ENCODE measurements at regions not wholly inside any gene's neighbourhood (a gene's known extent, or its start where the extent isn't known, plus 50 kb on each side); places are given as distances from the start of the nearest gene placed in this dataset.
"Not testable (repeated sequence)": the region's sequence is repeated elsewhere in the genome, so short reads cannot be mapped to it uniquely, and the experiment has no call there.

DNA sequence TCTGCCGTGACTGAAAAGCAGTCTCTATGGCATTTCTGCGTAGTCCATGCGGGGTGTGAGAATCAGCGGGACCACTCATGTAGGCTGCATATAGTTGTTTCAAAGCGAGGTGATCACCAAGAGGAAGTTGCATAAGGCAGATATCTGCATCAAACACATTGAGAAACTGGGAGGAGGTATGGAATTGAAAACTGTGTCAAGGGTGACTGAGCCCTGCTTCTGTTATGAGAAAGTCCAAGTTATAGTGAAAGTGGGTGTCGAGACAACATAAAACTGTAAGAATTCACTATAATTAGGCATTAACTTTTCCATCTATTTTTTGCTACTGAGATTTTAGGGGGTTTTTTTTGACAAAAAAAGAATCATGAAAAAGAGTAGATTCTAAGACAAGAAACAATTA lies 109.3 kb downstream of the ZIC1 start:
- no peaks in the 10 kb centered on the region for H3K4me1 ChIP-seq (ENCODE audit: control insufficient read depth, insufficient read depth, low read length, poor library complexity, severe bottlenecking)
- 89 to 91% methylated on average over 5 of the region's 6 CpGs for whole genome bisulfite sequencing, 2 experiments (ENCODE audit: insufficient coverage in 2 of 2)
- no peak overlapping the region for H3K27ac ChIP-seq (ENCODE audit: low read depth, low read length, severe bottlenecking)
- H3K4me3 ChIP-seq (ENCODE audit: extremely low read depth, insufficient read depth, low read length, poor library complexity, severe bottlenecking): no peak overlapping the region
- H3K36me3 ChIP-seq (ENCODE audit: control insufficient read depth, insufficient read depth, low read length): no peaks in the 10 kb centered on the region
- no peaks in the 10 kb centered on the region for H3K9me3 ChIP-seq (ENCODE audit: control insufficient read depth, low read length)

DNA sequence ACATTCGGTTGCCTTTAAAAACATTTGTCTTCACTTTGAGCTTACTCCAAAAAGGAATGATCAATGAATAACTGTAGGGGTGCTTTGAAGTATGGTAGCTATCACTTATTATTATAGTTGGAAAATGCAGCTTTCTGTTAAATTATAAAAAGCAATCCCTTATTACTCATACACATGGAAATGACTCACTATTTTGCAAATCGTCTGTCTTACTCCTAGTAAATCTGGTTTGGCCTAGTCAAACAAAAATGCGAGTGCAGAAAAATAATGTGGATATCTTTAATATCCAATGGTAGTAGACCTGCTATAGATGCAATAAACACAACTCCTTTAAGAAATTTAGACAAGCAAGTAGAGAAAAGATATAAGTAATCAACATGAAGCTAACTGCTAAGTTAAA lies 112.5 kb downstream of the ZIC1 start:
- H3K4me3 ChIP-seq (ENCODE audit: extremely low read depth, insufficient read depth, low read length, poor library complexity, severe bottlenecking): no peak overlapping the region
- no CpG with 5 or more reads among the region's 3 CpGs for WGBS, 2 experiments (ENCODE audit: insufficient coverage in 2 of 2)
- no peaks in the 10 kb centered on the region for H3K36me3 ChIP-seq (ENCODE audit: control insufficient read depth, insufficient read depth, low read length)
- H3K4me1 ChIP-seq (ENCODE audit: control insufficient read depth, insufficient read depth, low read length, poor library complexity, severe bottlenecking): no peaks in the 10 kb centered on the region
- H3K27ac ChIP-seq (ENCODE audit: low read depth, low read length, severe bottlenecking): no peak overlapping the region
- no peaks in the 10 kb centered on the region for H3K9me3 ChIP-seq (ENCODE audit: control insufficient read depth, low read length)

- not testable (repeated sequence) for H3K4me1 ChIP-seq (ENCODE audit: control insufficient read depth, insufficient read depth, low read length, poor library complexity, severe bottlenecking); H3K4me3 ChIP-seq (ENCODE audit: extremely low read depth, insufficient read depth, low read length, poor library complexity, severe bottlenecking); H3K27ac ChIP-seq (ENCODE audit: low read depth, low read length, severe bottlenecking); H3K9me3 ChIP-seq (ENCODE audit: control insufficient read depth, low read length); H3K36me3 ChIP-seq (ENCODE audit: control insufficient read depth, insufficient read depth, low read length)
- no CpG with 5 or more reads among the region's 1 CpG for WGBS, 2 experiments (ENCODE audit: insufficient coverage in 2 of 2)
Measured at GRCh38 chr3:147522780-147523179, 113.6 kb downstream of the ZIC1 start.

- Histone ChIP-seq H3K9me3 (ENCODE audit: control insufficient read depth, low read length) (no peaks in the 10 kb centered on the region), H3K27ac (ENCODE audit: low read depth, low read length, severe bottlenecking) (no peak overlapping the region), H3K4me3 (ENCODE audit: extremely low read depth, insufficient read depth, low read length, poor library complexity, severe bottlenecking) (no peak overlapping the region), H3K4me1 (ENCODE audit: control insufficient read depth, insufficient read depth, low read length, poor library complexity, severe bottlenecking) (no peaks in the 10 kb centered on the region), H3K36me3 (ENCODE audit: control insufficient read depth, insufficient read depth, low read length) (no peaks in the 10 kb centered on the region)
- WGBS, 2 experiments (ENCODE audit: insufficient coverage in 2 of 2): no CpG with 5 or more reads among the region's 2 CpGs
Measured at GRCh38 chr3:147529551-147529950, 120.4 kb downstream of the ZIC1 start.

GRCh38 chr3:147538034-147538433 lies 128.9 kb downstream of the ZIC1 start:
- Histone ChIP-seq H3K27ac (ENCODE audit: low read depth, low read length, severe bottlenecking) (no peak overlapping the region), H3K36me3 (ENCODE audit: control insufficient read depth, insufficient read depth, low read length) (no peaks in the 10 kb centered on the region), H3K9me3 (ENCODE audit: control insufficient read depth, low read length) (peaks cover 5% of the 10 kb centered on the region), H3K4me1 (ENCODE audit: control insufficient read depth, insufficient read depth, low read length, poor library complexity, severe bottlenecking) (no peaks in the 10 kb centered on the region), H3K4me3 (ENCODE audit: extremely low read depth, insufficient read depth, low read length, poor library complexity, severe bottlenecking) (no peak overlapping the region)
- no CpG with 5 or more reads among the region's 4 CpGs for WGBS, 2 experiments (ENCODE audit: insufficient coverage in 2 of 2)

DNA sequence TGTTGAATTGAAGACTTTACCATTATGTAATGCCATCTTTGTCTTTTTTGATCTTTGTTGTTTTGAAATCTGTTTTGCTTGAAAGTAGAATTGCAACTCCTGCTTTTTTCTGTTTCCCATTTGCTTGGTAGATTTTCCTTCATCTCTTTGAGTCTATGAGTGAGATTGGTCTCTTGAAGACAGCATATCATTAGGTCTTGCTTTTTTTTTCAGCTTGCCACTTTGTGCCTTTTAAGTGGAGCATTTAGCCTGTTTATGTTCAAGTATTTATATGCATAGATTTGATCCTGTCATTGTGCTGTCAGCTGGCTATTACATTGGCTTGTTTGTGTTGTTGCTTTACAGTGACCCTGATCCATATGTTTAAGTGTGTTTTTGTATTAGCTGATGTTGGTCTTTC lies 131.8 kb downstream of the ZIC1 start:
- peaks cover 5% of the 10 kb centered on the region for H3K9me3 ChIP-seq (ENCODE audit: control insufficient read depth, low read length)
- no peaks in the 10 kb centered on the region for H3K4me1 ChIP-seq (ENCODE audit: control insufficient read depth, insufficient read depth, low read length, poor library complexity, severe bottlenecking)
- no peaks in the 10 kb centered on the region for H3K36me3 ChIP-seq (ENCODE audit: control insufficient read depth, insufficient read depth, low read length)
- H3K4me3 ChIP-seq (ENCODE audit: extremely low read depth, insufficient read depth, low read length, poor library complexity, severe bottlenecking): no peak overlapping the region
- H3K27ac ChIP-seq (ENCODE audit: low read depth, low read length, severe bottlenecking): no peak overlapping the region

- no peaks in the 10 kb centered on the region for H3K4me1 ChIP-seq (ENCODE audit: control insufficient read depth, insufficient read depth, low read length, poor library complexity, severe bottlenecking)
- H3K4me3 ChIP-seq (ENCODE audit: extremely low read depth, insufficient read depth, low read length, poor library complexity, severe bottlenecking): no peak overlapping the region
- H3K36me3 ChIP-seq (ENCODE audit: control insufficient read depth, insufficient read depth, low read length): no peaks in the 10 kb centered on the region
- peaks cover 5% of the 10 kb centered on the region for H3K9me3 ChIP-seq (ENCODE audit: control insufficient read depth, low read length)
- H3K27ac ChIP-seq (ENCODE audit: low read depth, low read length, severe bottlenecking): no peak overlapping the region
Measured at GRCh38 chr3:147544290-147544689, 135.1 kb downstream of the ZIC1 start.

DNA sequence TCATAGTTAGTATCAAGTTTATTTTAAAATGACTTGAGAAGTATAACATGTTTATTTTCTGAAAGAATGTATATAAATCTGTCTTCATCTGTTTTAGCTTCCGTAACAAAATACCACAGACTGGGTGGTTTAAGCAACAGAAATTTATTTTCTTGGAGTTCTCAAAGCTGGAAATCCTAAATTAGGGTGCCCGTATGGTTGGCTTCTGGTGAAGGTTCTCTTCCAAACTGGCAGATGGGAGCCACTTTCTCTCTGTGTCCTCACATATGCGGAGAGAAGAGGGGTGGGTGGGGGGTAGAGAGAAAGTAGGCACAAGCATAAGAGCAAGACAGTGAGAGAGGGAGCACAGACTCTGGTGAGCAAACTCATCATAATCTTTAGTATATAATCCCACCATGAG lies 142.3 kb downstream of the ZIC1 start:
- Histone ChIP-seq H3K4me1 (ENCODE audit: control insufficient read depth, insufficient read depth, low read length, poor library complexity, severe bottlenecking) (no peaks in the 10 kb centered on the region), H3K27ac (ENCODE audit: low read depth, low read length, severe bottlenecking) (no peak overlapping the region), H3K9me3 (ENCODE audit: control insufficient read depth, low read length) (no peaks in the 10 kb centered on the region), H3K36me3 (ENCODE audit: control insufficient read depth, insufficient read depth, low read length) (no peaks in the 10 kb centered on the region), H3K4me3 (ENCODE audit: extremely low read depth, insufficient read depth, low read length, poor library complexity, severe bottlenecking) (no peak overlapping the region)
- 80% methylated on average over 1 of the region's 3 CpGs for WGBS, 2 experiments (ENCODE audit: insufficient coverage in 2 of 2)

GRCh38 chr3:147554332-147554731 lies 145.2 kb downstream of the ZIC1 start:
- no peaks in the 10 kb centered on the region for H3K36me3 ChIP-seq (ENCODE audit: control insufficient read depth, insufficient read depth, low read length)
- no peak overlapping the region for H3K27ac ChIP-seq (ENCODE audit: low read depth, low read length, severe bottlenecking)
- no peaks in the 10 kb centered on the region for H3K4me1 ChIP-seq (ENCODE audit: control insufficient read depth, insufficient read depth, low read length, poor library complexity, severe bottlenecking)
- no peak overlapping the region for H3K4me3 ChIP-seq (ENCODE audit: extremely low read depth, insufficient read depth, low read length, poor library complexity, severe bottlenecking)
- no peaks in the 10 kb centered on the region for H3K9me3 ChIP-seq (ENCODE audit: control insufficient read depth, low read length)

- no peaks in the 10 kb centered on the region for H3K4me1 ChIP-seq (ENCODE audit: control insufficient read depth, insufficient read depth, low read length, poor library complexity, severe bottlenecking)
- no peaks in the 10 kb centered on the region for H3K36me3 ChIP-seq (ENCODE audit: control insufficient read depth, insufficient read depth, low read length)
- no peaks in the 10 kb centered on the region for H3K9me3 ChIP-seq (ENCODE audit: control insufficient read depth, low read length)
- no peak overlapping the region for H3K4me3 ChIP-seq (ENCODE audit: extremely low read depth, insufficient read depth, low read length, poor library complexity, severe bottlenecking)
- H3K27ac ChIP-seq (ENCODE audit: low read depth, low read length, severe bottlenecking): no peak overlapping the region
Measured at GRCh38 chr3:147572970-147573340, 163.8 kb downstream of the ZIC1 start.

- no peaks in the 10 kb centered on the region for H3K36me3 ChIP-seq (ENCODE audit: control insufficient read depth, insufficient read depth, low read length)
- H3K9me3 ChIP-seq (ENCODE audit: control insufficient read depth, low read length): no peaks in the 10 kb centered on the region
- H3K4me3 ChIP-seq (ENCODE audit: extremely low read depth, insufficient read depth, low read length, poor library complexity, severe bottlenecking): no peak overlapping the region
- no peaks in the 10 kb centered on the region for H3K4me1 ChIP-seq (ENCODE audit: control insufficient read depth, insufficient read depth, low read length, poor library complexity, severe bottlenecking)
- no peak overlapping the region for H3K27ac ChIP-seq (ENCODE audit: low read depth, low read length, severe bottlenecking)
- 42 to 67% methylated on average over 1 of the region's 1 CpG for WGBS, 2 experiments (ENCODE audit: insufficient coverage in 2 of 2)
Measured at GRCh38 chr3:147574621-147575020, 165.5 kb downstream of the ZIC1 start.

DNA sequence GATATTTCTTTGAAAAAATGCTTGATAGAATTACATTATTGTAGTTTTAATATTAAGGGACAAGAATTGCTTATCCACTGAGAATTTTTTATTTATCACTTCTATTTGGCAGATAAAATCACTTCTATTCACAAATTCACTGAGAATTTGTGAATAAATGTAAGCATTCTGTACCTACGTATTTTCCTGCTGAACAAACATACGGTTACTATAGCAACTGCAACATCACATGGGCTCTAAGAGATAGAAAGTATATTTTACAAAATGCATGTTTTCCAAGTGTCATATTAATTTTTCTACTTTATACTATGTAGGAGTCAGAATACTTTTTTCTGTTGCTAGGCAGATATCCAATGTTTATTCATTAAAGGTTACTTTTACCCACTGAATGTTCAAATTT lies 166.2 kb downstream of the ZIC1 start:
- H3K4me3 ChIP-seq (ENCODE audit: extremely low read depth, insufficient read depth, low read length, poor library complexity, severe bottlenecking): no peak overlapping the region

More for the DNA sequence above, 166.2 kb downstream of the ZIC1 start:
- Histone ChIP-seq H3K36me3 (ENCODE audit: control insufficient read depth, insufficient read depth, low read length) (no peaks in the 10 kb centered on the region), H3K27ac (ENCODE audit: low read depth, low read length, severe bottlenecking) (no peak overlapping the region), H3K9me3 (ENCODE audit: control insufficient read depth, low read length) (no peaks in the 10 kb centered on the region), H3K4me1 (ENCODE audit: control insufficient read depth, insufficient read depth, low read length, poor library complexity, severe bottlenecking) (no peaks in the 10 kb centered on the region)
- no CpG with 5 or more reads among the region's 2 CpGs for WGBS, 2 experiments (ENCODE audit: insufficient coverage in 2 of 2)

All from mesodermal cell (in vitro differentiated cells).